GM21825 (cell line): ENCODE measurements at regions not wholly inside any gene's neighbourhood (a gene's known extent, or its start where the extent isn't known, plus 50 kb on each side); places are given as distances from the start of the nearest gene placed in this dataset.

Experiments
- ATAC-seq: cut with Tn5 transposase; IDR thresholded peaks from one replicate; pipeline ENCODE4 v1.9.1; 2021; ENCODE audit warnings: mild to moderate bottlenecking, moderate library complexity; ENCODE audit not compliant: unreplicated experiment

GRCh38 chr21:29441651-29442050 lies 142.9 kb downstream of the BACH1 start:
- no peak for ATAC-seq

GRCh38 chr21:29443411-29444010 lies 144.8 kb downstream of the BACH1 start:
- no peak for ATAC-seq

- ATAC-seq: no peak
Measured at GRCh38 chr21:29448766-29449165, 150.0 kb downstream of the BACH1 start.

GRCh38 chr21:29449306-29449950 lies 150.7 kb downstream of the BACH1 start:
- ATAC-seq: no peak

- ATAC-seq: no peak
Measured at GRCh38 chr21:29450058-29450457, 151.3 kb downstream of the BACH1 start.

GRCh38 chr21:29453511-29453910 lies 154.8 kb downstream of the BACH1 start:
- ATAC-seq: no peak

- no peak for ATAC-seq
Measured at GRCh38 chr21:29454179-29454578, 155.5 kb downstream of the BACH1 start.

- ATAC-seq: no peak
Measured at GRCh38 chr21:29462479-29462878, 163.8 kb downstream of the BACH1 start.

- no peak for ATAC-seq
Measured at GRCh38 chr21:29465546-29465945, 166.8 kb downstream of the BACH1 start.

- ATAC-seq: no peak
Measured at GRCh38 chr21:29466532-29466931, 167.8 kb downstream of the BACH1 start.

- ATAC-seq: no peak
Measured at GRCh38 chr21:29470397-29470796, 171.7 kb downstream of the BACH1 start.

- no peak for ATAC-seq
Measured at GRCh38 chr21:29473808-29474207, 175.1 kb downstream of the BACH1 start.

GRCh38 chr21:29475329-29475728 lies 176.6 kb downstream of the BACH1 start:
- ATAC-seq: no peak

GRCh38 chr21:29477347-29477746 lies 178.6 kb downstream of the BACH1 start:
- no peak for ATAC-seq

GRCh38 chr21:29477941-29478340 lies 179.2 kb downstream of the BACH1 start:
- ATAC-seq: no peak

- ATAC-seq: no peak
Measured at GRCh38 chr21:29481081-29481480, 182.4 kb downstream of the BACH1 start.

- ATAC-seq: no peak
Measured at GRCh38 chr21:29481641-29482040, 182.9 kb downstream of the BACH1 start.

GRCh38 chr21:29486306-29486807 lies 187.6 kb downstream of the BACH1 start:
- no peak for ATAC-seq
